ENCODE measurements at regions not wholly inside any gene's neighbourhood (a gene's known extent, or its start where the extent isn't known, plus 50 kb on each side); places are given as distances from the start of the nearest gene placed in this dataset.

DNA sequence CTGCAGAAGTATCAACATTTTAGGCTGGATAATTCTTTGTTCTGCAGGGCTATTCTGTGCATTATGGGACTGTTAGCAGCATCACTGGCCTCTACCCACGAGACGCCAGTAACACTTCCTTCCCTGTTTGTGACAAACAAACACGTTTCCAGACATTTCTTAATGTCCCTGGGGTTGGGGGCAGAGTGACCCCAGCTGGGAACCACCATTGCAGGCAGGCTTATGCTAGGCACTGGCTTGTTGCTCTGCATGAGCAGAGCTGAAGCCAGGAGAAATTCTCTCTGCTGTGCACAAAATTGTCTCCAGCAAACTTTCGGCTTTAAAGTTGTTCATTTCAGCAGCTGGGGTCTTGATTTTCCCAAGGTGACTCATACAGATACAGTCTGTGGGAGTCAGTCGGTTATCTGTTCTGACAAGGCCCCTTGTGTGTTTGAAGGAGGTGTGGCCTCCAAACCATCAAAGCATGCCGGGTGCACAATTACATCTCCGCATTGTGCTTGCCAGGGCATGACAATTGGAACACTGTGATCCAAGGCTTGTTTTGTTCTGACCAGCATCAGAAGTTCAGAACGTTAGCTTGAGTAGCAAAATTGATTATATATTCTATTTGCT is 156.4 kb upstream of the BOD1L1 start:
- TF ChIP-seq, protein P1, sequence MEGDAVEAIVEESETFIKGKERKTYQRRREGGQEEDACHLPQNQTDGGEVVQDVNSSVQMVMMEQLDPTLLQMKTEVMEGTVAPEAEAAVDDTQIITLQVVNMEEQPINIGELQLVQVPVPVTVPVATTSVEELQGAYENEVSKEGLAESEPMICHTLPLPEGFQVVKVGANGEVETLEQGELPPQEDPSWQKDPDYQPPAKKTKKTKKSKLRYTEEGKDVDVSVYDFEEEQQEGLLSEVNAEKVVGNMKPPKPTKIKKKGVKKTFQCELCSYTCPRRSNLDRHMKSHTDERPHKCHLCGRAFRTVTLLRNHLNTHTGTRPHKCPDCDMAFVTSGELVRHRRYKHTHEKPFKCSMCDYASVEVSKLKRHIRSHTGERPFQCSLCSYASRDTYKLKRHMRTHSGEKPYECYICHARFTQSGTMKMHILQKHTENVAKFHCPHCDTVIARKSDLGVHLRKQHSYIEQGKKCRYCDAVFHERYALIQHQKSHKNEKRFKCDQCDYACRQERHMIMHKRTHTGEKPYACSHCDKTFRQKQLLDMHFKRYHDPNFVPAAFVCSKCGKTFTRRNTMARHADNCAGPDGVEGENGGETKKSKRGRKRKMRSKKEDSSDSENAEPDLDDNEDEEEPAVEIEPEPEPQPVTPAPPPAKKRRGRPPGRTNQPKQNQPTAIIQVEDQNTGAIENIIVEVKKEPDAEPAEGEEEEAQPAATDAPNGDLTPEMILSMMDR (IDR thresholded peaks at IDR 0.05), result no peak
- ATAC-seq (ENCODE audit: low FRiP score), result no peak
- DNase-seq (ENCODE audit: low spot score), result no peak

DNA sequence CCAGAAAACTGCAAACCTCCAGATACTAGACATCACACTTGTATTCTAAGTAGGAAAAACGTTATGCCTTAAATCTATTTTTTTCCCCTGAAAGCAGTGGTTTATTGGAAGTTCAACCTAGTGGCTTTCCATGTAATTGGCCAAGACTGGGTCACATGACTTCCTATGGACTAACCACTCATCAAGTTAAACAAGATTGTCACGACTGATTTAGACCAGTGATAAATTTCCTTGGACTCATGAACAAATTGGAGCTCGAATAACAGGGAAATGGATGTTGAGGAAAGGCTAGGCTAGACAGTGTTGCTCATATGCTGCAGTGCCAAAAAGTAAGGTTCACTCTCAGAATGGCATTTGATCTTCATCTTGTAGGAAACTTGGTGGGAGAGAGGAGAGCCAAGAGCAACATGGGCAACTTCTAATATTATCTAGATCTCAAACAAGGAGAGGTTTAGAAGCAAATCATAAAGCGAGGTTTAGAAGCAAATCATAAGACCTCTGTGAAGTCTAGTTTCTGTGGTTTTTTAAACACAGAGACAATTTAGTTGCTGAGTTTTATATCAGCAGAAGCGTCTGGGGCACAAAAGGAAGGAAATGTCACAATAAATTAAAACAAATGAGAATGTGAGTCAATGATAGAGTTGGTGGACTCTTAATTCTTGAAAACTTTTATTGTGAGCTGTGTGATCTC is 165.6 kb upstream of the BOD1L1 start:
- TF ChIP-seq, protein P1 (IDR thresholded peaks at IDR 0.05), result no peak
- no peak for ATAC-seq (ENCODE audit: low FRiP score)

DNA sequence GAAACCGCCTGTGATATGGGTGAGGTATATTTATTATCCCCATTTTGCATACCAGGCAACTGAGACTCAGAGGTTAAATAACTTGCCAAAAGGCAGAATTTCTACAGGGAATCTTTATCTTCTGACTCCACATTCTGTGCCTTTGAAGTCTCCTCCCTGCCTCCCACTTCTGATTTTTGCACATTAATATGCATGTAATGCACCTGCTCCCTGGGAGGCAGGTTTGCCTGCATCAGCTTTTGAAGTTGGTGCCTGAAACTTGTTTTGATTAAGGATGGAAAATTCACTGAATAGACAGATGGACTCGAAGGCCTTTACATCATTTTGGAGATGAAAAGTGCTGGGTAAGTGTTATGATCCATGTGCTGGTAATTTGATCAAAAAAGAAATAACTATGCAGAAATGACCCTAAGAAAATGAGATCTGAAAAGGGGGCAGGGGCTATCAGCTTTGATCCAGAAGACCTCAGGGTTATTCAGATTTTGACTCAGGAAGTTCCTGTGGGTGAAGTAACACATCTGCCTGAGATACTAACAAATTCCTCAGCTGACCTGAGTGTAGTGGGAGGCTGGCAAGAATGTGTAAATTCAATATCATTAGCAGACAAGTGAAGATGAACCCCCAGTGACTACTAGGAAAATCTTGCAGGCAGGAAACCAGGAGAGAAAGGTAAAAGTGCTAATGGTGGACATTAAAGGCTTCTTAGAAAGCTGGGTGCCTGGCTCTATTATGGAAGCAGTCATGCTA is 167.5 kb upstream of the BOD1L1 start:
- TF ChIP-seq, protein P1 (IDR thresholded peaks at IDR 0.05), result no peak
- DNase-seq (ENCODE audit: low spot score) (no peak), ATAC-seq (ENCODE audit: low FRiP score) (no peak)

More for the DNA sequence above, 165.6 kb upstream of the BOD1L1 start:
- DNase-seq (ENCODE audit: low spot score), result no peak

DNA sequence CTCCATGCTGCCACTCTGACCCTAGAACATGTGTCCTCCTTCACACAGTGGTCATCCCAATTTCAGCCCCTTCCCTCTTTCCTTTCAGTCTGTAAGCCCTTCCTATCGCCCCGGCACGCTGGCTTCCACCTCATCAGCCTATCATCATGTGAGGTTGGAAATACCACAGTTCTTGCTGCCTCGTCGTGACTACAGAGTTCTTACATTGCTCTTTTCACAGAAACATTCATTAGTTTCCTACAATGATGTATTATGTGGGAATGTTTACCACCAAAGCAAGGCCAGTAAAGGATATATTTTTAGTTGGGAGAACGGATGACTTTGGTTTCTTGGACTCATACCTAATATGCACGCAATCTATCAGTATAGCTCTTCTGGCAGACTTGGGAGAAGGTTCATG is 169.5 kb upstream of the BOD1L1 start:
- ATAC-seq (ENCODE audit: low FRiP score) (no peak), DNase-seq (ENCODE audit: low spot score) (no peak)
- TF ChIP-seq, protein P1 (IDR thresholded peaks at IDR 0.05), result no peak

DNA sequence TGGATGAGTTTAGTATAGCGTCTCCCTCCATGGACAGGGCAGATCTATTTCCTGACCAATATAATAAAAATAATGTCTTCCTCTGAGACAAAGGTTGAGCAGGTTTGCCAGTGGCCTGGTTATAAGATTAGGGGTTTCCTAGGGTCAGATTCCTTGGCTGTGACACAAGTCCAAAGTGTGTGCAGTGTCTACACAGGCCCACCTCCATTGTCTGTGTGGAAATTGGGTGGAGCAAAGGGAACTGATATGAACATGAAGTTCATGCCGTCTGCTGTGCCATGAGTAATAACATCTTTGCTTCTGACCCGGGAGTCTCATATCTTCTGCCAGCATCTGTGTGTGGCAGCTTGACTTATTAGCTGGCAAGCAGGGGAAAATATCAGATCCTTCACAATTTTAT is 187.7 kb upstream of the BOD1L1 start:
- ATAC-seq (ENCODE audit: low FRiP score), result no peak
- DNase-seq (ENCODE audit: low spot score), result no peak

DNA sequence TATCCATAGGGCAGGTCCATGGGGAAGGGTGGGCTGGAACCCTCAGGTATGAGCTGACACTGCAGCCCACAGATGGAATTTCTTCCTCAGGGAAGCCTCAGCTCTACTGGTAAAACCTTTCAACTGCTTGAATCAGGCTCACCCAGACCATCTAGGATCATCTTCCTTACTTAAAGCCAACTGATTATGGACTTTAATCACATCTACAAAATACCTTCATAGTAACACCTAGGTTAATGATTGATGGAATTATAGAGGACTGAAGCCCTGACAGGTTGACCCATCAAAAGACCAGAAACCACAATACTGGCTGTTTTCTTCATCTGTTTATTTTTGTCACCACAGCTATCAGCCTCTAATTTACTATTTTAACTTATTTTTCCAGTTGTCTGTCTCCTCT is 188.9 kb upstream of the BOD1L1 start:
- no peak for ATAC-seq (ENCODE audit: low FRiP score)
- TF ChIP-seq, protein P1 (IDR thresholded peaks at IDR 0.05), result no peak
- no peak for DNase-seq (ENCODE audit: low spot score)

More for the DNA sequence above, 187.7 kb upstream of the BOD1L1 start:
- TF ChIP-seq, protein P1 (IDR thresholded peaks at IDR 0.05), result no peak
